Fibroblast of lung (primary cell): ENCODE measurements at regions not wholly inside any gene's neighbourhood (a gene's known extent, or its start where the extent isn't known, plus 50 kb on each side); places are given as distances from the start of the nearest gene placed in this dataset.
"Not testable (repeated sequence)": the region's sequence is repeated elsewhere in the genome, so short reads cannot be mapped to it uniquely, and the experiment has no call there.

ENCODE experiments used
- DNase-seq, 2 donors: peaks; one replicate each; pipeline versions ENCODE4 v3.0.0 to v3.0.0-alpha.2; 2010; ENCODE audit warnings: low read depth in 2 of 2
- H2AFZ ChIP-seq: 2 replicates; pipeline ENCODE4 v1.5.1; 2012; ENCODE audit warnings: low read length, control low read depth, inconsistent platforms
- H3K27ac ChIP-seq: 2 replicates; pipeline ENCODE4 v1.5.1; 2011; ENCODE audit warnings: low read length, control low read depth; ENCODE audit not compliant: insufficient read depth
- H3K27me3 ChIP-seq: 2 replicates; pipeline ENCODE4 v1.5.1; 2011; ENCODE audit warnings: mild to moderate bottlenecking, low read length; ENCODE audit not compliant: control insufficient read depth, insufficient read depth
- H3K36me3 ChIP-seq: 2 replicates; pipeline ENCODE4 v1.5.1; 2011; ENCODE audit warnings: low read length; ENCODE audit not compliant: control insufficient read depth, insufficient read depth
- H3K4me1 ChIP-seq: 2 replicates; pipeline ENCODE4 v1.5.1; 2011; ENCODE audit warnings: low read length; ENCODE audit not compliant: control insufficient read depth, insufficient read depth; ENCODE audit errors: extremely low read depth
- H3K4me2 ChIP-seq: 2 replicates; pipeline ENCODE4 v1.5.1; 2011; ENCODE audit warnings: low read length, control low read depth; ENCODE audit not compliant: insufficient read depth; ENCODE audit errors: extremely low read depth
- H3K4me3 ChIP-seq, 4 experiments: fragments of 200-600 bp in 1 of 4; sonication (generic) in 1 of 4; replicated peaks in 1 of 4; 2 replicates each; pipeline ENCODE4 v1.5.1; 2011 to 2016; ENCODE audit warnings: low read length in 4 of 4, low read depth in 3 of 4, mild to moderate bottlenecking in 3 of 4, control low read depth in 2 of 4, inconsistent platforms in 1 of 4, mixed read lengths in 1 of 4; ENCODE audit not compliant: insufficient read depth in 1 of 4; ENCODE audit errors: control extremely low read depth in 1 of 4
- H3K79me2 ChIP-seq: 2 replicates; pipeline ENCODE4 v1.5.1; 2012; ENCODE audit warnings: mild to moderate bottlenecking, low read length, inconsistent platforms; ENCODE audit not compliant: control insufficient read depth, insufficient read depth
- H3K9ac ChIP-seq: 2 replicates; pipeline ENCODE4 v1.5.1; 2011; ENCODE audit warnings: mild to moderate bottlenecking, low read length, control low read depth; ENCODE audit not compliant: insufficient read depth
- H3K9me3 ChIP-seq: 2 replicates; pipeline ENCODE4 v1.5.1; 2012; ENCODE audit warnings: low read depth, low read length; ENCODE audit not compliant: control insufficient read depth, insufficient read depth
- H4K20me1 ChIP-seq: 2 replicates; pipeline ENCODE4 v1.5.1; 2011; ENCODE audit warnings: low read length; ENCODE audit not compliant: control insufficient read depth, insufficient read depth; ENCODE audit errors: extremely low read depth
- EZH2 ChIP-seq: IDR thresholded peaks from 2 replicates; pipeline ENCODE4 v1.5.1; 2012; ENCODE audit warnings: low read length, control low read depth, mild to moderate bottlenecking; ENCODE audit errors: missing control alignments
- TF ChIP-seq, protein P1 (sequence below), 2 donors: IDR thresholded peaks in 1 of 2; conservative IDR thresholded peaks in 1 of 2; 1 replicate in 1 of 2; 2 replicates in 1 of 2; pipeline ENCODE4 v1.5.1; 2011 to 2012; ENCODE audit warnings: low read length in 2 of 2, control low read depth in 1 of 2, inconsistent platforms in 1 of 2, low read depth in 1 of 2, mild to moderate bottlenecking in 1 of 2

DNA sequence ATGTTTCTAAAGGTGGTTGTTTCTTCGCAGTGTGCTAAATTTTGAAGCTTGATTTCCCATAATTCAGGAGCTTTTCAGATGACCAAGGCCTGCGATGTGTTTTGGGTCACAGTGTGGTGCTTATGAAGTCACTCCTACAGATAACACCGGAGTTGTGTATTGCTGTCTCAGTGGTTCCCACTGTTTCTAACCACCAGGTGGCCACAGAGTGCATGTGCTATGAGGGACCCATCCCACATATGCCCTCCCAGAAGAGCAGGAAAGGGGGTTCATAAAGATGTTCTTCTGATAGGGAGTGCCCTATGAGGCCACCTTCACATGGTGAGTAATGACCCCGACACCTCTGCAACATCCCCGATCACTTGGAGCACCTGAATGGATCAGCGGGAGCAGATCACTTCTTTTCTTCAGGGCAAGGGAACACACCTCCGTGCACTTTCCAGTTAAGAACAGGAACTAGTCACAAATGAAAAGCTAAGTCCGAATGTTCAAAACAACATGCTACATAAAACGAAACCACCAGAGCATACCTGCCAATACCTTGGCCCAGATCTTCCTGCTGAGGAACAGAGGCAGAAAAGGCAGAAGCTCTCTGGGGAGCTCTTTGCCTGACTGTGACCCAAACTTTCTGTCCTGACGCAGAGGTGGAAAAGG lies 262.1 kb downstream of the FAM72C start:
- not testable (repeated sequence) for H3K4me1 ChIP-seq, H3K27ac ChIP-seq, H3K4me3 ChIP-seq, H4K20me1 ChIP-seq, H3K9me3 ChIP-seq, H3K27me3 ChIP-seq, H2AFZ ChIP-seq, H3K4me2 ChIP-seq, H3K79me2 ChIP-seq, H3K9ac ChIP-seq, DNase-seq, H3K36me3 ChIP-seq
- TF ChIP-seq, protein P1, sequence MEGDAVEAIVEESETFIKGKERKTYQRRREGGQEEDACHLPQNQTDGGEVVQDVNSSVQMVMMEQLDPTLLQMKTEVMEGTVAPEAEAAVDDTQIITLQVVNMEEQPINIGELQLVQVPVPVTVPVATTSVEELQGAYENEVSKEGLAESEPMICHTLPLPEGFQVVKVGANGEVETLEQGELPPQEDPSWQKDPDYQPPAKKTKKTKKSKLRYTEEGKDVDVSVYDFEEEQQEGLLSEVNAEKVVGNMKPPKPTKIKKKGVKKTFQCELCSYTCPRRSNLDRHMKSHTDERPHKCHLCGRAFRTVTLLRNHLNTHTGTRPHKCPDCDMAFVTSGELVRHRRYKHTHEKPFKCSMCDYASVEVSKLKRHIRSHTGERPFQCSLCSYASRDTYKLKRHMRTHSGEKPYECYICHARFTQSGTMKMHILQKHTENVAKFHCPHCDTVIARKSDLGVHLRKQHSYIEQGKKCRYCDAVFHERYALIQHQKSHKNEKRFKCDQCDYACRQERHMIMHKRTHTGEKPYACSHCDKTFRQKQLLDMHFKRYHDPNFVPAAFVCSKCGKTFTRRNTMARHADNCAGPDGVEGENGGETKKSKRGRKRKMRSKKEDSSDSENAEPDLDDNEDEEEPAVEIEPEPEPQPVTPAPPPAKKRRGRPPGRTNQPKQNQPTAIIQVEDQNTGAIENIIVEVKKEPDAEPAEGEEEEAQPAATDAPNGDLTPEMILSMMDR (conservative IDR thresholded peaks at IDR 0.05 in 1 of 2, IDR thresholded peaks at IDR 0.05 in 1 of 2; ENCODE audit: low read depth in 1 of 2, low read length in 2 of 2) = peak in 1 of 2 donors; percentile 17

DNA sequence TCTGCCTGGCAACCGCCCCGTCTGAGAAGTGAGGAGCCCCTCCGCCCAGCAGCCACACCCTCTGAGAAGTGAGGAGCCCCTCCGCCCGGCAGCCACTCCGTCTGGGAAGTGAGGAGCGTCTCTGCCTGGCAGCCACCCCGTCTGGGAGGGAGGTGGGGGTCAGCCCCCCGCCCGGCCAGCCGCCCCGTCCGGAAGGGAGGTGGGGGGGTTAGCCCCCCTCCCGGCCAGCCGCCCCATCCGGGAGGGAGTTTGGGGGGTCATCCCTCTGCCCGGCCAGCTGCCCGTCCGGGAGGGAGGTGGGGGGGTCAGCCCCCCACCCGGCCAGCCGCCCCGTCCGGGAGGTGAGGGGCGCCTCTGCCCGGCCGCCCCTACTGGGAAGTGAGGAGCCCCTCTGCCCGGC lies 269.0 kb downstream of the FAM72C start:
- not testable (repeated sequence) for H3K4me3 ChIP-seq, DNase-seq, H3K9me3 ChIP-seq, H4K20me1 ChIP-seq, H3K36me3 ChIP-seq, H3K4me2 ChIP-seq, H2AFZ ChIP-seq, H3K4me1 ChIP-seq, H3K27me3 ChIP-seq, H3K27ac ChIP-seq, H3K9ac ChIP-seq, H3K79me2 ChIP-seq

DNA sequence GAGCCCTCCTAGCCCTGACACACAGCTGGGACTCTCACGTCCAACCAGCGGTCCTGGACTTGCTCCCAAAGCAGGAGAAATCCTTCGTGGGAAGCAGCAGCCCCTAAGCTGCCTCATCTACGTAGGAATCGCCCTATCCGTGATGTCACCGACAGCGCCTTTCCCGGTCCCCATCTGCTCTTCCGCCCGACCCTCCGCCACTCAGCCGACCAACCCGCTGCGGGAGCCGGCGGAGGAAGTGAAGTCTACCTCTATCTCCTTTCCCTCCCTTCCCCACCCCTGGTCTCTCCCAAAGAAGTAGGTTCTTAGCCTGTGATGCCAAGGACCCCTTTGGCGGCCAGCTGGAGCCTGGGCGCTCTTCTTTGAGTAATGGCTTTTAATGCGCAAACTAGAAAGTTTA lies 272.1 kb downstream of the FAM72C start:
- Histone ChIP-seq H3K27ac (no peak overlapping the region), H2AFZ (no peak overlapping the region), H3K4me3 (no peak overlapping the region), H3K27me3 (peaks cover 13% of the 10 kb centered on the region), H3K4me2 (no peak overlapping the region), H3K9me3 (no peaks in the 10 kb centered on the region), H4K20me1 (no peaks in the 10 kb centered on the region), H3K4me1 (no peaks in the 10 kb centered on the region), H3K9ac (no peak overlapping the region), H3K79me2 (no peaks in the 10 kb centered on the region), H3K36me3 (no peaks in the 10 kb centered on the region)
- TF ChIP-seq, protein P1 (conservative IDR thresholded peaks at IDR 0.05 in 1 of 2, IDR thresholded peaks at IDR 0.05 in 1 of 2; ENCODE audit: low read depth in 1 of 2, low read length in 2 of 2) = no peak
- TF ChIP-seq EZH2 = no peak
- no peak for DNase-seq
